IMR-90 (cell line): ENCODE measurements at regions not wholly inside any gene's neighbourhood (a gene's known extent, or its start where the extent isn't known, plus 50 kb on each side); places are given as distances from the start of the nearest gene placed in this dataset.

Experiments used
- ATAC-seq: fragments of 200-7000 bp; cut with Tn5 transposase; 2 replicates; pipeline ENCODE4 v1.9.1; 2020; ENCODE audit warnings: low read depth, mild to moderate bottlenecking, moderate library complexity
- BruUV-seq: library from RNA; stranded (reverse); fragments of 400-500 nt; replicated peaks from 2 replicates; lab custom pipeline; 2021; lab: Mats Ljungman, UMichigan
- CTCF ChIA-PET: fragments of 300-600 bp; formaldehyde crosslinking; extraction: SDS; loops from one replicate; lab custom pipeline; 2021; ENCODE audit warnings: antibody characterized with exemption; lab: Yijun Ruan, JAX
- POLR2A ChIA-PET: fragments of 300-600 bp; sonication (Branson Sonifier 250); formaldehyde crosslinking; loops from one replicate; lab custom pipeline; 2022; ENCODE audit warnings: antibody characterized with exemption; ENCODE audit not compliant: unreplicated experiment; lab: Charles Lee
- DNase-seq: peaks from one replicate; pipeline ENCODE4 v3.0.0; 2013
- H2AFZ ChIP-seq: replicated peaks from 2 replicates; pipeline ENCODE3; 2013; ENCODE audit warnings: low read length, mild to moderate bottlenecking; ENCODE audit not compliant: poor library complexity
- H2AK5ac ChIP-seq: 2 replicates; pipeline ENCODE4 v1.6.1; 2013; ENCODE audit warnings: low read depth, low read length, inconsistent platforms
- H2AK9ac ChIP-seq: replicated peaks from 2 replicates; pipeline ENCODE3; 2013; ENCODE audit warnings: mild to moderate bottlenecking, low read depth, low read length, moderate library complexity; ENCODE audit not compliant: poor library complexity
- H2BK120ac ChIP-seq: 2 replicates; pipeline ENCODE4 v1.6.1; 2013; ENCODE audit warnings: low read depth, low read length, inconsistent platforms
- H2BK15ac ChIP-seq: 3 replicates; pipeline ENCODE4 v1.6.1; 2013; ENCODE audit warnings: low read depth, low read length, inconsistent platforms
- H2BK20ac ChIP-seq: 2 replicates; pipeline ENCODE4 v1.6.1; 2013; ENCODE audit warnings: low read depth, mild to moderate bottlenecking, inconsistent platforms, low read length, moderate library complexity
- H2BK5ac ChIP-seq: 2 replicates; pipeline ENCODE4 v1.6.1; 2013; ENCODE audit warnings: mild to moderate bottlenecking, low read depth, low read length, inconsistent platforms; ENCODE audit not compliant: poor library complexity, severe bottlenecking
- H3K14ac ChIP-seq: replicated peaks from 2 replicates; pipeline ENCODE4 v1.6.1; 2013; ENCODE audit warnings: low read depth, low read length, inconsistent platforms
- H3K18ac ChIP-seq: 2 replicates; pipeline ENCODE4 v1.6.1; 2013; ENCODE audit warnings: low read depth, low read length, control low read depth
- H3K23ac ChIP-seq: 2 replicates; pipeline ENCODE4 v1.6.1; 2013; ENCODE audit warnings: low read depth, low read length, inconsistent platforms
- H3K27ac ChIP-seq: 2 replicates; pipeline ENCODE4 v1.5.1; 2013; ENCODE audit warnings: mild to moderate bottlenecking, control low read depth, low read length; ENCODE audit not compliant: insufficient read depth
- H3K27me3 ChIP-seq: 2 replicates; pipeline ENCODE4 v1.6.1; 2013; ENCODE audit warnings: low read length; ENCODE audit not compliant: control insufficient read depth, insufficient read depth
- H3K36me3 ChIP-seq: 2 replicates; pipeline ENCODE4 v1.6.1; 2013; ENCODE audit warnings: low read length, mixed read lengths; ENCODE audit not compliant: control insufficient read depth, insufficient read depth
- H3K4ac ChIP-seq: 2 replicates; pipeline ENCODE4 v1.6.1; 2013; ENCODE audit warnings: low read depth, low read length, inconsistent platforms
- H3K4me1 ChIP-seq: 2 replicates; pipeline ENCODE4 v1.6.1; 2013; ENCODE audit warnings: low read length, mixed read lengths; ENCODE audit not compliant: control insufficient read depth, insufficient read depth
- H3K4me2 ChIP-seq: 2 replicates; pipeline ENCODE4 v1.6.1; 2013; ENCODE audit warnings: low read depth, mild to moderate bottlenecking, control low read depth, low read length, moderate library complexity
- H3K4me3 ChIP-seq: 2 replicates; pipeline ENCODE4 v1.5.1; 2013; ENCODE audit warnings: low read depth, mild to moderate bottlenecking, control low read depth, low read length, moderate library complexity; ENCODE audit not compliant: insufficient read depth
- H3K56ac ChIP-seq: 2 replicates; pipeline ENCODE4 v1.6.1; 2013; ENCODE audit warnings: low read length, inconsistent platforms; ENCODE audit not compliant: insufficient read depth; ENCODE audit errors: extremely low read depth
- H3K79me1 ChIP-seq, 2 experiments: 2 replicates each; pipeline ENCODE4 v1.6.1; 2013; ENCODE audit warnings: low read length in 2 of 2, inconsistent platforms in 1 of 2, low read depth in 1 of 2
- H3K9ac ChIP-seq: 2 replicates; pipeline ENCODE4 v1.6.1; 2013; ENCODE audit warnings: low read depth, low read length, control low read depth
- H3K9me1 ChIP-seq: 2 replicates; pipeline ENCODE4 v1.6.1; 2013; ENCODE audit warnings: low read length, inconsistent platforms; ENCODE audit not compliant: insufficient read depth
- H3K9me3 ChIP-seq: 2 replicates; pipeline ENCODE4 v1.6.1; 2013; ENCODE audit warnings: low read length; ENCODE audit not compliant: control insufficient read depth, insufficient read depth
- H4K20me1 ChIP-seq: 2 replicates; pipeline ENCODE4 v1.6.1; 2013; ENCODE audit warnings: low read length, inconsistent platforms; ENCODE audit not compliant: insufficient read depth
- H4K5ac ChIP-seq: 2 replicates; pipeline ENCODE4 v1.6.1; 2013; ENCODE audit warnings: mild to moderate bottlenecking, low read depth, low read length, control low read depth
- H4K8ac ChIP-seq, 2 experiments: 2 replicates each; pipeline ENCODE4 v1.6.1; 2013; ENCODE audit warnings: low read depth in 2 of 2, low read length in 2 of 2, control low read depth in 1 of 2, inconsistent platforms in 1 of 2
- H4K91ac ChIP-seq: 2 replicates; pipeline ENCODE4 v1.6.1; 2013; ENCODE audit warnings: low read depth, low read length, inconsistent platforms; ENCODE audit not compliant: insufficient read depth
- BHLHE40 ChIP-seq: fragments of 150-350 bp; IDR thresholded peaks from 2 replicates; pipeline ENCODE4 v1.6.1; 2016; ENCODE audit warnings: mild to moderate bottlenecking, low read depth, low read length
- ELK1 ChIP-seq: fragments of 150-350 bp; IDR thresholded peaks from 2 replicates; pipeline ENCODE4 v1.6.1; 2016; ENCODE audit warnings: low read depth, mild to moderate bottlenecking, low read length, moderate library complexity, borderline replicate concordance
- WGBS, 2 experiments: methylation state at CpG; one replicate each; pipeline versions ENCODE4 v1.1.5 to v1.1.7; 2013; ENCODE audit warnings: missing lambda C conversion rate in 2 of 2; ENCODE audit not compliant: insufficient read length in 1 of 2; ENCODE audit errors: extremely low coverage in 2 of 2; 5-methylcytosine and 5-hydroxymethylcytosine counted together
- dilution Hi-C: fragments of 300-500 bp; cut with HindIII; formaldehyde crosslinking; loops from one replicate; pipeline ENCODE4 v1.14.3; 2018; ENCODE audit warnings: low sequenced_read_pairs; ENCODE audit not compliant: unreplicated experiment
- in situ Hi-C: fragments of 300-500 bp; cut with MboI; formaldehyde crosslinking; loops from 3 replicates; pipeline ENCODE4 v1.14.3; 2019; ENCODE audit warnings: low sequenced_read_pairs, inconsistent platforms, mixed read lengths
- intact Hi-C: fragments of 100-400 bp; cut with micrococcal nuclease; formaldehyde crosslinking; loops from 2 replicates; pipeline ENCODE4 v1.10.0; 2022

DNA sequence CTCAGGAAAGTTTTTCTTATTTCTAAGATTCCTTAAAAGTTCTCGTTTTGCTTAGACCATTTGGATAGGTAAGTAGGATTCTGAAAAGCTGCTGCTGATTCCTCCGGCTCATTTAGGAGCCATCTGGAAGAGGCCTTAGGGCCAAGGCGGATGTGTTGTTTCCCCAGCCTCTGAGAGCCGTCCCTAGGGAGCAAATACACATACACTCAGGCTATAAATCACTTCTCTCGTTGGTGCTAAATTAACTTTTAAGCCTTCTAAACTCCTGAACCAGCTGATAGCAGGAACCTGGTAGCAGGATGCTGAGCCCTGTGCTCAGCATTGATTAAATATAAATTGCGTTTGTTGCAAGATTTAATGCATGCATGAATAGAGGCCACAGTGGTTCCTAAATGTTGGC is 109.8 kb downstream of the ADCYAP1 start:
- H4K5ac ChIP-seq = no peak overlapping the region
- H4K20me1 ChIP-seq = no peaks in the 10 kb centered on the region
- ATAC-seq = no peak
- no peak overlapping the region for H3K23ac ChIP-seq
- no peak overlapping the region for H4K91ac ChIP-seq
- no peak for DNase-seq
- in situ Hi-C loops = no loop called here
- H4K8ac ChIP-seq = no peak overlapping the region
- H2AFZ ChIP-seq = no peak overlapping the region
- H3K9me1 ChIP-seq = no peaks in the 10 kb centered on the region
- H3K27ac ChIP-seq = no peak overlapping the region
- H2AK5ac ChIP-seq = no peak overlapping the region
- no peaks in the 10 kb centered on the region for H3K27me3 ChIP-seq
- dilution Hi-C loops = no loop called here
- no peak overlapping the region for H3K56ac ChIP-seq
- CTCF ChIA-PET = no interaction called here
- H3K14ac ChIP-seq = no peak overlapping the region
- H3K4me2 ChIP-seq = no peak overlapping the region
- TF ChIP-seq ELK1 (no peak), BHLHE40 (no peak)
- WGBS, 2 experiments = 13% methylated on average over 3 of the region's 6 CpGs; no CpG with 5 or more reads in 1 of the 2 experiments
- POLR2A ChIA-PET = no interaction called here
- no peaks in the 10 kb centered on the region for H3K4me1 ChIP-seq
- H3K9ac ChIP-seq = no peak overlapping the region
- no peaks in the 10 kb centered on the region for H3K36me3 ChIP-seq
- H3K18ac ChIP-seq = no peak overlapping the region
- BruUV-seq = no TSS peak
- no peak overlapping the region for H2BK15ac ChIP-seq
- no peak overlapping the region for H3K4ac ChIP-seq
- intact Hi-C loops = no loop called here
- no peak overlapping the region for H3K4me3 ChIP-seq
- H2BK20ac ChIP-seq = no peak overlapping the region
- H2BK120ac ChIP-seq = no peak overlapping the region
- H3K9me3 ChIP-seq = peaks cover 14% of the 10 kb centered on the region
- no peak overlapping the region for H2BK5ac ChIP-seq
- H3K79me1 ChIP-seq = no peaks in the 10 kb centered on the region
- H2AK9ac ChIP-seq = no peak overlapping the region
